Keratinocyte (primary cell): ENCODE measurements at regions not wholly inside any gene's neighbourhood (a gene's known extent, or its start where the extent isn't known, plus 50 kb on each side); places are given as distances from the start of the nearest gene placed in this dataset.

Experiments
- DNase-seq: peaks from one replicate; pipeline ENCODE4 v3.0.0-alpha.2; 2011; ENCODE audit warnings: low read depth, missing footprints, low spot score
- FAIRE-seq: peaks from 2 replicates; lab custom pipeline; 2011; peaks lifted over from hg19 to GRCh38; lab: Jason Lieb, UNC
- H2AFZ ChIP-seq: 2 replicates; pipeline ENCODE4 v1.6.0; 2012; ENCODE audit warnings: low read length, control low read depth, inconsistent platforms; ENCODE audit not compliant: control insufficient read depth
- H3K27ac ChIP-seq: 2 replicates; pipeline ENCODE4 v1.5.1; 2011; ENCODE audit warnings: low read length; ENCODE audit not compliant: control insufficient read depth, insufficient read depth
- H3K27me3 ChIP-seq: 3 replicates; pipeline ENCODE4 v1.6.0; 2011; ENCODE audit warnings: low read length; ENCODE audit not compliant: control insufficient read depth, insufficient read depth; ENCODE audit errors: extremely low read depth
- H3K36me3 ChIP-seq, 2 experiments: 2 replicates in 1 of 2; 3 replicates in 1 of 2; pipeline ENCODE4 v1.5.1; 2011; ENCODE audit warnings: low read length in 2 of 2, mild to moderate bottlenecking in 1 of 2; ENCODE audit not compliant: control insufficient read depth in 2 of 2, insufficient read depth in 2 of 2; ENCODE audit errors: extremely low read depth in 1 of 2
- H3K4me1 ChIP-seq: 3 replicates; pipeline ENCODE4 v1.5.1; 2011; ENCODE audit warnings: low read length; ENCODE audit not compliant: control insufficient read depth, insufficient read depth; ENCODE audit errors: extremely low read depth
- H3K4me2 ChIP-seq: 3 replicates; pipeline ENCODE4 v1.6.0; 2011; ENCODE audit warnings: low read depth, low read length; ENCODE audit not compliant: control insufficient read depth, insufficient read depth; ENCODE audit errors: extremely low read depth
- H3K4me3 ChIP-seq, 3 experiments: fragments of 200-600 bp in 1 of 3; sonication (generic) in 1 of 3; 2 replicates in 2 of 3; 3 replicates in 1 of 3; pipeline ENCODE4 v1.5.1; 2011 to 2016; ENCODE audit warnings: low read length in 3 of 3, mild to moderate bottlenecking in 3 of 3, control low read depth in 2 of 3, inconsistent platforms in 1 of 3, low read depth in 1 of 3, mixed read lengths in 1 of 3, mixed run types in 1 of 3, moderate library complexity in 1 of 3; ENCODE audit not compliant: control insufficient read depth in 2 of 3, insufficient read depth in 2 of 3; ENCODE audit errors: extremely low read depth in 1 of 3
- H3K79me2 ChIP-seq: 2 replicates; pipeline ENCODE4 v1.6.0; 2012; ENCODE audit warnings: low read length; ENCODE audit not compliant: control insufficient read depth, insufficient read depth
- H3K9ac ChIP-seq: 3 replicates; pipeline ENCODE4 v1.6.0; 2011; ENCODE audit warnings: low read length; ENCODE audit not compliant: control insufficient read depth, insufficient read depth; ENCODE audit errors: extremely low read depth
- H3K9me1 ChIP-seq: 3 replicates; pipeline ENCODE4 v1.6.0; 2011; ENCODE audit warnings: low read length; ENCODE audit not compliant: control insufficient read depth, insufficient read depth; ENCODE audit errors: extremely low read depth
- H3K9me3 ChIP-seq: 2 replicates; pipeline ENCODE4 v1.5.1; 2012; ENCODE audit warnings: low read depth, low read length; ENCODE audit not compliant: control insufficient read depth
- H4K20me1 ChIP-seq: 3 replicates; pipeline ENCODE4 v1.6.0; 2011; ENCODE audit warnings: low read length; ENCODE audit not compliant: control insufficient read depth, insufficient read depth; ENCODE audit errors: extremely low read depth
- CTCF ChIP-seq, 3 experiments: IDR thresholded peaks in 1 of 3; conservative IDR thresholded peaks in 1 of 3; optimal IDR thresholded peaks in 1 of 3; 2 replicates in 2 of 3; 3 replicates in 1 of 3; pipeline versions ENCODE3 to v1.5.1; 2011; ENCODE audit warnings: low read length in 3 of 3, mild to moderate bottlenecking in 3 of 3, moderate library complexity in 2 of 3, control low read depth in 1 of 3, inconsistent platforms in 1 of 3; ENCODE audit not compliant: insufficient read depth in 2 of 3; ENCODE audit errors: extremely low read depth in 1 of 3
- EZH2 ChIP-seq: IDR thresholded peaks from one replicate; pipeline ENCODE4 v1.6.1; 2012; ENCODE audit warnings: inconsistent platforms, mild to moderate bottlenecking, low read length, moderate library complexity
- dilution Hi-C: fragments of 300-500 bp; cut with MboI; formaldehyde crosslinking; loops from one replicate; pipeline ENCODE4 v1.7.0; 2020; ENCODE audit warnings: low sequenced_read_pairs; ENCODE audit not compliant: extremely low pct_ligation_motif_present

GRCh38 chr2:66202586-66202985 lies 232.3 kb upstream of the MEIS1 start:
- Histone ChIP-seq H3K4me1 (no peaks in the 10 kb centered on the region), H3K9me1 (no peaks in the 10 kb centered on the region), H3K9me3 (no peaks in the 10 kb centered on the region), H3K4me3 (no peak overlapping the region), H2AFZ (no peak overlapping the region), H3K79me2 (no peaks in the 10 kb centered on the region), H3K27me3 (no peaks in the 10 kb centered on the region), H3K4me2 (no peak overlapping the region), H3K27ac (no peak overlapping the region), H3K9ac (no peak overlapping the region), H4K20me1 (no peaks in the 10 kb centered on the region), H3K36me3 (no peaks in the 10 kb centered on the region)
- no peak for TF ChIP-seq CTCF (optimal IDR thresholded peaks at IDR 0.05 in 1 of 3, IDR thresholded peaks at IDR 0.05 in 1 of 3, conservative IDR thresholded peaks at IDR 0.05 in 1 of 3; ENCODE audit: extremely low read depth in 1 of 3, insufficient read depth in 2 of 3, low read length in 3 of 3)
- TF ChIP-seq EZH2 = no peak
- dilution Hi-C loops = no loop called here
- FAIRE-seq (no peak), DNase-seq (no peak)

DNA sequence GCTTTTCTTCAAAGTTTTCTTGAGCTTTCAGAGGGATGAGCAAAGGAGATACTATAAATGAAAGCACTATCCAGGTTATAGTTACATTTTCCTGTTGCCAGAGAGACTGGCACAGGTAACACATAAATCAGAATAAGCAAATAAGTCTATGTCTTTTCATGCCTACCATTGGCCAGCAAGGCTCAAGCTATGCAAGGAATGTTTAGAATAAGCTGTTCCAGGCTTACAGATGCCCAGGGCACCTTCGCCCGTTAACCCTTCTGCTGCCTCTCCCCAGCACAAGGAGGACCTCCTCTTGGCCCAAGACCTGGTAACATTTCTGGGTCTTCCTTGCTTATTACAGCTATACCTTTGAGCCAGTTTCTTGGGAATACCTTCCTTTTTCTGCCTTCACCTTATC lies 233.7 kb upstream of the MEIS1 start:
- no peak overlapping the region for H3K9ac ChIP-seq
- H3K79me2 ChIP-seq = no peaks in the 10 kb centered on the region
- dilution Hi-C loops = no loop called here
- no peaks in the 10 kb centered on the region for H3K36me3 ChIP-seq
- no peak overlapping the region for H3K4me3 ChIP-seq
- no peaks in the 10 kb centered on the region for H4K20me1 ChIP-seq
- H2AFZ ChIP-seq = no peak overlapping the region
- H3K9me3 ChIP-seq = no peaks in the 10 kb centered on the region
- no peak for DNase-seq
- H3K27me3 ChIP-seq = no peaks in the 10 kb centered on the region
- H3K4me2 ChIP-seq = no peak overlapping the region
- TF ChIP-seq CTCF (optimal IDR thresholded peaks at IDR 0.05 in 1 of 3, IDR thresholded peaks at IDR 0.05 in 1 of 3, conservative IDR thresholded peaks at IDR 0.05 in 1 of 3; ENCODE audit: extremely low read depth in 1 of 3, insufficient read depth in 2 of 3, low read length in 3 of 3) = no peak
- TF ChIP-seq EZH2 = no peak
- no peak for FAIRE-seq
- H3K9me1 ChIP-seq = no peaks in the 10 kb centered on the region
- H3K27ac ChIP-seq = no peak overlapping the region
- H3K4me1 ChIP-seq = no peaks in the 10 kb centered on the region
